Liver (tissue), 8 donors: ENCODE measurements at regions not wholly inside any gene's neighbourhood (a gene's known extent, or its start where the extent isn't known, plus 50 kb on each side); places are given as distances from the start of the nearest gene placed in this dataset.

Experiments
- DNase-seq: peaks from one replicate; pipeline ENCODE4 v3.0.0-alpha.2; 2017; ENCODE audit warnings: low spot score
- H3K27ac ChIP-seq, 2 donors: one replicate each; pipeline ENCODE4 v1.7.0; 2013; ENCODE audit warnings: inconsistent platforms in 2 of 2, low read length in 2 of 2, control low read depth in 1 of 2, low read depth in 1 of 2, mild to moderate bottlenecking in 1 of 2
- H3K27me3 ChIP-seq, 4 donors: one replicate each; pipeline versions ENCODE4 v1.6.1 to v1.7.0; 2013; ENCODE audit warnings: low read length in 3 of 4, inconsistent platforms in 1 of 4, mild to moderate bottlenecking in 1 of 4, moderate library complexity in 1 of 4; ENCODE audit not compliant: control insufficient read depth in 4 of 4, insufficient read depth in 4 of 4
- H3K36me3 ChIP-seq, 4 donors: one replicate each; pipeline versions ENCODE4 v1.6.1 to v1.7.0; 2013; ENCODE audit warnings: low read length in 3 of 4, mild to moderate bottlenecking in 3 of 4, low read depth in 1 of 4, moderate library complexity in 1 of 4; ENCODE audit not compliant: control insufficient read depth in 4 of 4, insufficient read depth in 3 of 4
- H3K4me1 ChIP-seq, 4 donors: one replicate each; pipeline versions ENCODE4 v1.6.1 to v1.7.0; 2013; ENCODE audit warnings: low read length in 3 of 4, mild to moderate bottlenecking in 3 of 4, moderate library complexity in 1 of 4; ENCODE audit not compliant: control insufficient read depth in 4 of 4, insufficient read depth in 4 of 4
- H3K4me3 ChIP-seq, 3 donors: one replicate each; pipeline versions ENCODE4 v1.6.1 to v1.7.0; 2013; ENCODE audit warnings: low read length in 3 of 3, control low read depth in 1 of 3, low read depth in 1 of 3, mild to moderate bottlenecking in 1 of 3
- H3K9ac ChIP-seq, 2 donors: one replicate each; pipeline ENCODE4 v1.7.0; 2013; ENCODE audit warnings: low read length in 2 of 2, mild to moderate bottlenecking in 2 of 2, moderate library complexity in 2 of 2, control low read depth in 1 of 2, low read depth in 1 of 2
- H3K9me3 ChIP-seq, 4 donors: one replicate each; pipeline versions ENCODE4 v1.6.1 to v1.7.0; 2013; ENCODE audit warnings: low read length in 3 of 4; ENCODE audit not compliant: control insufficient read depth in 4 of 4
- EGR1 ChIP-seq, 2 donors: IDR thresholded peaks; 2 replicates each; pipeline ENCODE4 v1.6.1; 2016 to 2018; ENCODE audit warnings: antibody characterized with exemption in 2 of 2, low read depth in 2 of 2
- FOXA1 ChIP-seq: IDR thresholded peaks from 2 replicates; pipeline ENCODE4 v1.6.1; 2016; ENCODE audit warnings: antibody characterized with exemption
- FOXA2 ChIP-seq: IDR thresholded peaks from 2 replicates; pipeline ENCODE4 v1.6.1; 2016; ENCODE audit warnings: antibody characterized with exemption
- GABPA ChIP-seq, 2 donors: IDR thresholded peaks in 1 of 2; conservative IDR thresholded peaks in 1 of 2; 2 replicates each; pipeline ENCODE4 v1.6.1; 2016; ENCODE audit warnings: antibody characterized with exemption in 2 of 2, mild to moderate bottlenecking in 1 of 2, moderate library complexity in 1 of 2
- HNF4A ChIP-seq, 2 donors: conservative IDR thresholded peaks; 2 replicates each; pipeline ENCODE4 v1.6.1; 2016; ENCODE audit warnings: antibody characterized with exemption in 2 of 2, mild to moderate bottlenecking in 2 of 2
- HNF4G ChIP-seq: IDR thresholded peaks from 2 replicates; pipeline ENCODE4 v1.6.1; 2016; ENCODE audit warnings: antibody characterized with exemption
- JUND ChIP-seq, 2 donors: IDR thresholded peaks; 2 replicates each; pipeline ENCODE4 v1.6.1; 2016; ENCODE audit warnings: antibody characterized with exemption in 2 of 2
- NR2F2 ChIP-seq: IDR thresholded peaks from 2 replicates; pipeline ENCODE4 v1.6.1; 2016; ENCODE audit warnings: antibody characterized with exemption
- RAD21 ChIP-seq, 2 donors: IDR thresholded peaks; 2 replicates each; pipeline ENCODE4 v1.6.1; 2016; ENCODE audit warnings: antibody characterized with exemption in 2 of 2, mild to moderate bottlenecking in 2 of 2
- RXRA ChIP-seq, 2 donors: IDR thresholded peaks; 2 replicates each; pipeline ENCODE4 v1.6.1; 2017 to 2018; ENCODE audit warnings: antibody characterized with exemption in 2 of 2, mild to moderate bottlenecking in 1 of 2
- SP1 ChIP-seq: IDR thresholded peaks from 2 replicates; pipeline ENCODE4 v1.6.1; 2018; ENCODE audit warnings: antibody characterized with exemption, mild to moderate bottlenecking
- TAF1 ChIP-seq: conservative IDR thresholded peaks from 2 replicates; pipeline ENCODE4 v1.6.1; 2016; ENCODE audit warnings: antibody characterized with exemption, mild to moderate bottlenecking
- YY1 ChIP-seq: IDR thresholded peaks from 2 replicates; pipeline ENCODE4 v1.6.1; 2016; ENCODE audit warnings: antibody characterized with exemption, mild to moderate bottlenecking
- WGBS: extraction: QIAGEN DNeasy Blood & Tissue Kit; methylation state at CpG from one replicate; pipeline ENCODE4 v1.1.7; 2013; 5-methylcytosine and 5-hydroxymethylcytosine counted together
- TF ChIP-seq, protein P1 (sequence below): fragments of 150-350 bp; IDR thresholded peaks from 2 replicates; pipeline ENCODE4 v1.5.1; 2017; ENCODE audit warnings: improper control_type of control experiment, low read depth, low read length; ENCODE audit not compliant: missing input control
- TF ChIP-seq, protein P2 (sequence below): IDR thresholded peaks from 2 replicates; pipeline ENCODE4 v1.6.1; 2016; ENCODE audit warnings: antibody characterized with exemption
- TF ChIP-seq, protein P3 (sequence below): IDR thresholded peaks from 2 replicates; pipeline ENCODE4 v1.6.1; 2016; ENCODE audit warnings: antibody characterized with exemption
- TF ChIP-seq, protein P4 (sequence below): IDR thresholded peaks from 2 replicates; pipeline ENCODE4 v1.6.1; 2016; ENCODE audit warnings: antibody characterized with exemption
- TF ChIP-seq, protein P5 (sequence below): IDR thresholded peaks from 2 replicates; pipeline ENCODE4 v1.6.1; 2016; ENCODE audit warnings: antibody characterized with exemption, mild to moderate bottlenecking
- donor health status: healthy.
- donor health status: healthy.
- donor health status: healthy.
- donor health status: healthy.
- donor health status: healthy.

DNA sequence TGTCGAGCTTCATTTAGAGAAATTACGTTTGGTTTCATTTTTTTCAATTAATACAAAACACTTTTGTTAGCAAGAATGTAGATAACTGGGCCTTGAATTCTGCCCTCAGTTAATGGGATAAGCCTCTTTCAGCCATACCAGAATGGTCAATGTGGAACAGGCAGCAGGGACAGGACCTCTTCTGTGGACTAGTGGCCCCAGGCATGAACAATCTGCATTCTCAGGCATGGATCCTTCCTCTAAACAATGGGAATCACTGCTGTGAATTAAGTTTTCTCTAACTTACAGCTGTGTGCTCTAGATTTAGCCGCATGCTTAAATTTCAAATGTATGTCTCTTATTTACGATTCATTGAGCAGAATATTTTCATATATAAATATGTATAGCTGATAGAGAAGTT lies 237.7 kb upstream of the PRKCQ start:
- TF ChIP-seq, protein P1, sequence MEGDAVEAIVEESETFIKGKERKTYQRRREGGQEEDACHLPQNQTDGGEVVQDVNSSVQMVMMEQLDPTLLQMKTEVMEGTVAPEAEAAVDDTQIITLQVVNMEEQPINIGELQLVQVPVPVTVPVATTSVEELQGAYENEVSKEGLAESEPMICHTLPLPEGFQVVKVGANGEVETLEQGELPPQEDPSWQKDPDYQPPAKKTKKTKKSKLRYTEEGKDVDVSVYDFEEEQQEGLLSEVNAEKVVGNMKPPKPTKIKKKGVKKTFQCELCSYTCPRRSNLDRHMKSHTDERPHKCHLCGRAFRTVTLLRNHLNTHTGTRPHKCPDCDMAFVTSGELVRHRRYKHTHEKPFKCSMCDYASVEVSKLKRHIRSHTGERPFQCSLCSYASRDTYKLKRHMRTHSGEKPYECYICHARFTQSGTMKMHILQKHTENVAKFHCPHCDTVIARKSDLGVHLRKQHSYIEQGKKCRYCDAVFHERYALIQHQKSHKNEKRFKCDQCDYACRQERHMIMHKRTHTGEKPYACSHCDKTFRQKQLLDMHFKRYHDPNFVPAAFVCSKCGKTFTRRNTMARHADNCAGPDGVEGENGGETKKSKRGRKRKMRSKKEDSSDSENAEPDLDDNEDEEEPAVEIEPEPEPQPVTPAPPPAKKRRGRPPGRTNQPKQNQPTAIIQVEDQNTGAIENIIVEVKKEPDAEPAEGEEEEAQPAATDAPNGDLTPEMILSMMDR: no peak
- TF ChIP-seq NR2F2 (no peak), YY1 (no peak), FOXA2 (no peak)
- TF ChIP-seq, protein P2, sequence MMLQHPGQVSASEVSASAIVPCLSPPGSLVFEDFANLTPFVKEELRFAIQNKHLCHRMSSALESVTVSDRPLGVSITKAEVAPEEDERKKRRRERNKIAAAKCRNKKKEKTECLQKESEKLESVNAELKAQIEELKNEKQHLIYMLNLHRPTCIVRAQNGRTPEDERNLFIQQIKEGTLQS: no peak
- DNase-seq: no peak
- Histone ChIP-seq H3K4me3 (no peak overlapping the region), H3K27ac (no peak overlapping the region), H3K27me3 (no peaks in the 10 kb centered on the region), H3K9me3 (no peaks in the 10 kb centered on the region), H3K4me1 (no peaks in the 10 kb centered on the region), H3K9ac (no peak overlapping the region), H3K36me3 (no peaks in the 10 kb centered on the region)
- 92% methylated on average over 4 of the region's 4 CpGs for WGBS

DNA sequence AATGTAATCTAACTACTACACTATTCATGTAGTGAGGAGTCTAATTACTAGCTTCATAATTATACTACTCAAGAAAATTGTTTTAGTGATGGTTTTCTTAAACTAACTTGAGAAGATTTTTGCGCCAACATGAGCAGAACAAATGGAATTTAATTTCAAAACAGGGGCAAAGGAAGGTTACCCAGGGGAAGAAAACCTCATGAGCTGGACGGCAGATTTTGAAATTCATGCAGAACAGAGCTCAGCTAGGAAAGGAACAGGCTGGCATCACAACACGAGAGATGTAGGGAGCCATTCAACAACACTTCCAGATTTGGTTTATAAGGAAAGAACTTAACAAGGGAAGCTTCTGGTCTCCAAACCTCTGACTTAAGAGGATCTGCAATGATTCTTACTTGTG lies 235.3 kb upstream of the PRKCQ start:
- 79% methylated on average over 3 of the region's 3 CpGs for WGBS

More for the DNA sequence above, 235.3 kb upstream of the PRKCQ start:
- no peak for DNase-seq
- Histone ChIP-seq H3K36me3 (no peaks in the 10 kb centered on the region), H3K9me3 (peaks cover 0 to 2% (median 0%) of the 10 kb centered on the region in 4 donors), H3K9ac (no peak overlapping the region), H3K27me3 (no peaks in the 10 kb centered on the region), H3K4me1 (no peaks in the 10 kb centered on the region), H3K4me3 (no peak overlapping the region), H3K27ac (no peak overlapping the region)
- TF ChIP-seq JUND (IDR thresholded peaks at IDR 0.05) (no peak), RXRA (IDR thresholded peaks at IDR 0.05) (no peak), TAF1 (no peak), NR2F2 (no peak), SP1 (no peak), RAD21 (IDR thresholded peaks at IDR 0.05) (no peak), YY1 (no peak), HNF4A (conservative IDR thresholded peaks at IDR 0.05) (no peak), EGR1 (IDR thresholded peaks at IDR 0.05; ENCODE audit: low read depth in 2 of 2) (no peak), HNF4G (no peak), FOXA2 (no peak), FOXA1 (no peak), GABPA (IDR thresholded peaks at IDR 0.05 in 1 of 2, conservative IDR thresholded peaks at IDR 0.05 in 1 of 2) (no peak)
- TF ChIP-seq, protein P3, sequence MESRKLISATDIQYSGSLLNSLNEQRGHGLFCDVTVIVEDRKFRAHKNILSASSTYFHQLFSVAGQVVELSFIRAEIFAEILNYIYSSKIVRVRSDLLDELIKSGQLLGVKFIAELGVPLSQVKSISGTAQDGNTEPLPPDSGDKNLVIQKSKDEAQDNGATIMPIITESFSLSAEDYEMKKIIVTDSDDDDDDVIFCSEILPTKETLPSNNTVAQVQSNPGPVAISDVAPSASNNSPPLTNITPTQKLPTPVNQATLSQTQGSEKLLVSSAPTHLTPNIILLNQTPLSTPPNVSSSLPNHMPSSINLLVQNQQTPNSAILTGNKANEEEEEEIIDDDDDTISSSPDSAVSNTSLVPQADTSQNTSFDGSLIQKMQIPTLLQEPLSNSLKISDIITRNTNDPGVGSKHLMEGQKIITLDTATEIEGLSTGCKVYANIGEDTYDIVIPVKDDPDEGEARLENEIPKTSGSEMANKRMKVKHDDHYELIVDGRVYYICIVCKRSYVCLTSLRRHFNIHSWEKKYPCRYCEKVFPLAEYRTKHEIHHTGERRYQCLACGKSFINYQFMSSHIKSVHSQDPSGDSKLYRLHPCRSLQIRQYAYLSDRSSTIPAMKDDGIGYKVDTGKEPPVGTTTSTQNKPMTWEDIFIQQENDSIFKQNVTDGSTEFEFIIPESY: no peak
- TF ChIP-seq, protein P1: no peak
- TF ChIP-seq, protein P4, sequence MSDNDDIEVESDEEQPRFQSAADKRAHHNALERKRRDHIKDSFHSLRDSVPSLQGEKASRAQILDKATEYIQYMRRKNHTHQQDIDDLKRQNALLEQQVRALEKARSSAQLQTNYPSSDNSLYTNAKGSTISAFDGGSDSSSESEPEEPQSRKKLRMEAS: no peak
- TF ChIP-seq, protein P2: no peak
- TF ChIP-seq, protein P5, sequence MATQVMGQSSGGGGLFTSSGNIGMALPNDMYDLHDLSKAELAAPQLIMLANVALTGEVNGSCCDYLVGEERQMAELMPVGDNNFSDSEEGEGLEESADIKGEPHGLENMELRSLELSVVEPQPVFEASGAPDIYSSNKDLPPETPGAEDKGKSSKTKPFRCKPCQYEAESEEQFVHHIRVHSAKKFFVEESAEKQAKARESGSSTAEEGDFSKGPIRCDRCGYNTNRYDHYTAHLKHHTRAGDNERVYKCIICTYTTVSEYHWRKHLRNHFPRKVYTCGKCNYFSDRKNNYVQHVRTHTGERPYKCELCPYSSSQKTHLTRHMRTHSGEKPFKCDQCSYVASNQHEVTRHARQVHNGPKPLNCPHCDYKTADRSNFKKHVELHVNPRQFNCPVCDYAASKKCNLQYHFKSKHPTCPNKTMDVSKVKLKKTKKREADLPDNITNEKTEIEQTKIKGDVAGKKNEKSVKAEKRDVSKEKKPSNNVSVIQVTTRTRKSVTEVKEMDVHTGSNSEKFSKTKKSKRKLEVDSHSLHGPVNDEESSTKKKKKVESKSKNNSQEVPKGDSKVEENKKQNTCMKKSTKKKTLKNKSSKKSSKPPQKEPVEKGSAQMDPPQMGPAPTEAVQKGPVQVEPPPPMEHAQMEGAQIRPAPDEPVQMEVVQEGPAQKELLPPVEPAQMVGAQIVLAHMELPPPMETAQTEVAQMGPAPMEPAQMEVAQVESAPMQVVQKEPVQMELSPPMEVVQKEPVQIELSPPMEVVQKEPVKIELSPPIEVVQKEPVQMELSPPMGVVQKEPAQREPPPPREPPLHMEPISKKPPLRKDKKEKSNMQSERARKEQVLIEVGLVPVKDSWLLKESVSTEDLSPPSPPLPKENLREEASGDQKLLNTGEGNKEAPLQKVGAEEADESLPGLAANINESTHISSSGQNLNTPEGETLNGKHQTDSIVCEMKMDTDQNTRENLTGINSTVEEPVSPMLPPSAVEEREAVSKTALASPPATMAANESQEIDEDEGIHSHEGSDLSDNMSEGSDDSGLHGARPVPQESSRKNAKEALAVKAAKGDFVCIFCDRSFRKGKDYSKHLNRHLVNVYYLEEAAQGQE: no peak
